Keratinocyte (primary cell): ENCODE measurements at regions not wholly inside any gene's neighbourhood (a gene's known extent, or its start where the extent isn't known, plus 50 kb on each side); places are given as distances from the start of the nearest gene placed in this dataset.
"Not testable (repeated sequence)": the region's sequence is repeated elsewhere in the genome, so short reads cannot be mapped to it uniquely, and the experiment has no call there.

Source experiments
- DNase-seq: peaks from one replicate; pipeline ENCODE4 v3.0.0-alpha.2; 2011; ENCODE audit warnings: low read depth, missing footprints, low spot score
- FAIRE-seq: peaks from 2 replicates; lab custom pipeline; 2011; peaks lifted over from hg19 to GRCh38; lab: Jason Lieb, UNC
- H2AFZ ChIP-seq: 2 replicates; pipeline ENCODE4 v1.6.0; 2012; ENCODE audit warnings: low read length, control low read depth, inconsistent platforms; ENCODE audit not compliant: control insufficient read depth
- H3K27ac ChIP-seq: 2 replicates; pipeline ENCODE4 v1.5.1; 2011; ENCODE audit warnings: low read length; ENCODE audit not compliant: control insufficient read depth, insufficient read depth
- H3K27me3 ChIP-seq: 3 replicates; pipeline ENCODE4 v1.6.0; 2011; ENCODE audit warnings: low read length; ENCODE audit not compliant: control insufficient read depth, insufficient read depth; ENCODE audit errors: extremely low read depth
- H3K36me3 ChIP-seq, 2 experiments: 2 replicates in 1 of 2; 3 replicates in 1 of 2; pipeline ENCODE4 v1.5.1; 2011; ENCODE audit warnings: low read length in 2 of 2, mild to moderate bottlenecking in 1 of 2; ENCODE audit not compliant: control insufficient read depth in 2 of 2, insufficient read depth in 2 of 2; ENCODE audit errors: extremely low read depth in 1 of 2
- H3K4me1 ChIP-seq: 3 replicates; pipeline ENCODE4 v1.5.1; 2011; ENCODE audit warnings: low read length; ENCODE audit not compliant: control insufficient read depth, insufficient read depth; ENCODE audit errors: extremely low read depth
- H3K4me2 ChIP-seq: 3 replicates; pipeline ENCODE4 v1.6.0; 2011; ENCODE audit warnings: low read depth, low read length; ENCODE audit not compliant: control insufficient read depth, insufficient read depth; ENCODE audit errors: extremely low read depth
- H3K4me3 ChIP-seq, 3 experiments: fragments of 200-600 bp in 1 of 3; sonication (generic) in 1 of 3; 2 replicates in 2 of 3; 3 replicates in 1 of 3; pipeline ENCODE4 v1.5.1; 2011 to 2016; ENCODE audit warnings: low read length in 3 of 3, mild to moderate bottlenecking in 3 of 3, control low read depth in 2 of 3, inconsistent platforms in 1 of 3, low read depth in 1 of 3, mixed read lengths in 1 of 3, mixed run types in 1 of 3, moderate library complexity in 1 of 3; ENCODE audit not compliant: control insufficient read depth in 2 of 3, insufficient read depth in 2 of 3; ENCODE audit errors: extremely low read depth in 1 of 3
- H3K79me2 ChIP-seq: 2 replicates; pipeline ENCODE4 v1.6.0; 2012; ENCODE audit warnings: low read length; ENCODE audit not compliant: control insufficient read depth, insufficient read depth
- H3K9ac ChIP-seq: 3 replicates; pipeline ENCODE4 v1.6.0; 2011; ENCODE audit warnings: low read length; ENCODE audit not compliant: control insufficient read depth, insufficient read depth; ENCODE audit errors: extremely low read depth
- H3K9me1 ChIP-seq: 3 replicates; pipeline ENCODE4 v1.6.0; 2011; ENCODE audit warnings: low read length; ENCODE audit not compliant: control insufficient read depth, insufficient read depth; ENCODE audit errors: extremely low read depth
- H3K9me3 ChIP-seq: 2 replicates; pipeline ENCODE4 v1.5.1; 2012; ENCODE audit warnings: low read depth, low read length; ENCODE audit not compliant: control insufficient read depth
- H4K20me1 ChIP-seq: 3 replicates; pipeline ENCODE4 v1.6.0; 2011; ENCODE audit warnings: low read length; ENCODE audit not compliant: control insufficient read depth, insufficient read depth; ENCODE audit errors: extremely low read depth
- dilution Hi-C: fragments of 300-500 bp; cut with MboI; formaldehyde crosslinking; loops from one replicate; pipeline ENCODE4 v1.7.0; 2020; ENCODE audit warnings: low sequenced_read_pairs; ENCODE audit not compliant: extremely low pct_ligation_motif_present

DNA sequence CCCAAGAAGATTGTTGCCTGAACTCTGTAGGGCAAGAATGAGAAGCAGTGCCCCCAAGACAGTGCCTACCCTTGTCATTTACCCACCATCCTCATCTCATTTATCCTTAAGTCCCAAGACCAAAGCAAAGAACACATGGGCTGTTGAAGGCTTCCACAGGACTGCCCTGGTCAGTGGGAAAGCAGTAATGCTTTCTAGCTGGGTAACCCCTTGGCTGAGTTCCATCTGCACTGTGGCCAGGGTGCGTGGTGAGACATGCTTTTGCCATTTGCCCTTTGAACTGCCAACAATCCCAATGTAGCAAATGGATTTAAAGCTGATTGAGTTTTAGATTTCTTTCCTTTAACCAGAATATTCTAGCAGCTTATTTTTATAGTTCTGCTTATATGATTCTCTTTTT is 103.5 kb upstream of the IKBKE start:
- dilution Hi-C loops: not testable (repeated sequence)

DNA sequence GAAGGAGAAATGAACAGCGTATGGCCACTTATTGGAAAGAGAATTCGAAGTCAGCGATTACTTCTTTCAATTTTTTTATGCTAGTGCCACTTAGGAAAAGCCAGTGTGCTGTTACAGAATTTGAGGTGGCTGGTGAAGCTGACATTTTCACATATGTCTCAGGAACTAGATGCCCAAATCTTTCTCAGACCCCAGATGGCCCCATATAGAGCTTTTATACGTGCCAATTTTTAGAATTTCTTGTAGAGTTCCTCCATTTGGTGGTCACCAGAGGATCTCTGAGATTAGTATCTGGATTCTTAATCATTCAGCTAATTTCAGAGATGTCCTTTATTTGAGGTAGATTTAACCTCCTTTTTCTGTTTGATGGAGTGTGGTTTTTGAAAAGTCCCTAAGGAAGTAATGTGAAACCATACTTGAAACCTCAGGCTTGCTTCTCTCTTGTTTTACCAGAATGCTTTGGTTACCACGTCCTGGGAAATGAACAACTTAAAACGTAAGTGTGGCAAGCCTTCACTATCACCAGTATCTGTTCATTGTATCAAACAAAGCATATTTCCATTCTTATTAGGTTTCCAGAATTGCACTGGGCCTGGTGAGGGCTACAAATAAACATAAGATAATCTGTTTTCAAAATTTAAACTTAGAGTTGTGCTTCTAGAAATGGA is 102.2 kb upstream of the IKBKE start:
- H3K4me2 ChIP-seq, H3K9ac ChIP-seq, H4K20me1 ChIP-seq, DNase-seq, H3K79me2 ChIP-seq, H2AFZ ChIP-seq, H3K27ac ChIP-seq, FAIRE-seq, H3K9me3 ChIP-seq, H3K9me1 ChIP-seq, H3K4me3 ChIP-seq, H3K4me1 ChIP-seq, H3K27me3 ChIP-seq, dilution Hi-C loops, H3K36me3 ChIP-seq: not testable (repeated sequence)

More for the DNA sequence above, 103.5 kb upstream of the IKBKE start:
- H3K27ac ChIP-seq, H2AFZ ChIP-seq, H3K36me3 ChIP-seq, H4K20me1 ChIP-seq, H3K4me1 ChIP-seq, H3K4me3 ChIP-seq, H3K9me3 ChIP-seq, H3K79me2 ChIP-seq, H3K9ac ChIP-seq, H3K27me3 ChIP-seq, FAIRE-seq, H3K4me2 ChIP-seq, DNase-seq, H3K9me1 ChIP-seq: not testable (repeated sequence)

DNA sequence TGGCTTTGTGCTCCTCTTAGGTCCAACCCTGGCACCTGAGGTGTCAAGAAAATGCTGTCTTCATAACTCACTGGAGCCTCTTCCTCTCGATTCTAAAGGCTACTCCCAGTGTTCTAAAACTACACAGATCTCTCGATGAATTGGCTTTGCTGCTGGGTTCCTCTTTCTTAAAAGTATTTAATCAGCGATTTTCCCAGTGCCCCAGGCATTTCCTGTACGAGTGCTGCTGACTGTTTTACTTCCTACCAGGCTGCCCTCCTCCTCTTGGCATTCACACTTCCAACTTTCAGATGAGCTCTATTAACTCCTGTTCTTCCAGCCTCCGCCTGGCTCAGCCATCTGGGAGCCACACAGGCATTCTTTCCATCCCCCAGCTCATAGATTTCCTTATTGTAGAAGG is 95.6 kb upstream of the IKBKE start:
- H3K4me3 ChIP-seq, H3K4me2 ChIP-seq, dilution Hi-C loops, FAIRE-seq, H3K4me1 ChIP-seq, H3K79me2 ChIP-seq, DNase-seq, H3K9ac ChIP-seq, H3K36me3 ChIP-seq, H3K27ac ChIP-seq, H2AFZ ChIP-seq, H4K20me1 ChIP-seq, H3K27me3 ChIP-seq, H3K9me1 ChIP-seq, H3K9me3 ChIP-seq: not testable (repeated sequence)

DNA sequence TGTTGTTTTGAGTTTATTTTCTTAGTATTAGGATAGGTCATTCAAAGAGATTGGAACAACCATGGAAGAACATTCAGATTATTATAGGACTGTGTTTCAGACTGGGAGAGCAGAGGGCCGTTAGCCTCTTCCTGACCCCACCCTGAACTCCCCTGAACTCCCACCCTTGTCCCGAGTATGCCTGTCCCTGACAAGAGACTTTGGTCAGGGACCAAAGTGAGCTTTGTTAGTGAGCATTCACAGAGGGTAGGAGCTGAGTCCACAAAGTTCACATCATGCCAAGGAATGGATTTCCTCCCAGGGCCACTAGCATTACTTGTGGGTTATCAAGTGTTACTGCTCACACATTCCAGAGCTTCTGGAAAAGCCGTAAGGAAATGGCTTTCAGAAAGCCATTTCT is 94.7 kb upstream of the IKBKE start:
- H4K20me1 ChIP-seq, DNase-seq, H3K27ac ChIP-seq, H3K4me1 ChIP-seq, H3K36me3 ChIP-seq, H3K9me3 ChIP-seq, H3K27me3 ChIP-seq, H3K9ac ChIP-seq, H3K9me1 ChIP-seq, FAIRE-seq, H3K79me2 ChIP-seq, H3K4me2 ChIP-seq, H2AFZ ChIP-seq, H3K4me3 ChIP-seq, dilution Hi-C loops: not testable (repeated sequence)

DNA sequence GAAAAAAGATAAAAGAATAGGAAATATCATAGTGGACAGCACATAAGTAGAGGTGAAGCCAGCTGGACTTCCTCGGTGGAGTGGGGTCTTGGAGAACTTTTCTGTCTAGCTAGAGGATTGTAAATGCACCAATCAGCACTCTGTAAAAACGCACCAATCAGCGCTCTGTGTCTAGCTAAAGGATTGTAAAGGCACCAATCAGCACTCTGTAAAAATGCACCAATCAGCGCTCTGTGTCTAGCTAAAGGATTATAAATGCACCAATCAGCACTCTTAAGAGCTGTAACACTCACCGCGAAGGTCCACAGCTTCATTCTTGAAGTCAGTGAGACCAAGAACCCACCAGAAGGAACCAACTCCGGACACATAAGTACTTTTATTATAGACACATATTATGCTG is 91.8 kb upstream of the IKBKE start:
- H3K9me3 ChIP-seq, H3K4me2 ChIP-seq, H3K27me3 ChIP-seq, H3K79me2 ChIP-seq, H3K4me1 ChIP-seq, H4K20me1 ChIP-seq, H3K4me3 ChIP-seq, H3K27ac ChIP-seq, H2AFZ ChIP-seq, H3K36me3 ChIP-seq, DNase-seq, dilution Hi-C loops, H3K9me1 ChIP-seq, H3K9ac ChIP-seq, FAIRE-seq: not testable (repeated sequence)
